ENCODE measurements at regions not wholly inside any gene's neighbourhood (a gene's known extent, or its start where the extent isn't known, plus 50 kb on each side); places are given as distances from the start of the nearest gene placed in this dataset.

DNA sequence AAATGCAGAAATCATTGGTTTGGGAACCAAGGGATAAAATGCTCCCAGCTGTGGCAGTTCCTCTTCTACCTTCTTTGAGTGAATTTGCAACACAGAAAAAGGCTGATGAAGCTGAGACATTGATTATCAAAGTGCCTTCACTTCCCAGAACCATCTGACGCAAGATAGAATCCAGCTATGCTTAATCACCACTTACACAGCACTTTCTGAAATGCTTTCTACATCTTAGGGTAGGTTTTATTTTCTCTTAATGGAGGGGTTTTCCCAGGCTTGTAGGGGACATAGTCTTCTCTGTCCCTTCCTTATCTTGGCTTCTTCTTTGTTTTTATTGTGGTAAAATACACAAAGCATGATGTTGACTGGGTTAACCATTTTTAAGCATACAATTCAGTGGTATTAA, 332.6 kb upstream of the ZNF32 start:
- no peaks in the 10 kb centered on the region for H3K9me2 ChIP-seq
- no peak overlapping the region for H3K4me2 ChIP-seq
- peaks cover 0 to 5% of the 10 kb centered on the region in 2 experiments; a peak in 1 of 4 replicates for H3K4me1 ChIP-seq (ENCODE audit: control insufficient read depth in 1 of 2, insufficient read depth in 2 of 2, low read depth in 1 of 2, low read length in 1 of 2)
- no peak overlapping the region for H3K4me3 ChIP-seq (ENCODE audit: low read depth in 2 of 2, low read length in 1 of 2)
- no peaks in the 10 kb centered on the region for H4K20me1 ChIP-seq (ENCODE audit: insufficient read depth)
- POLR2A ChIA-PET = no interaction called here
- H3K27ac ChIP-seq (ENCODE audit: low read depth in 2 of 2, low read length in 1 of 2) = no peak overlapping the region
- DNase-seq = no peak
- no peaks in the 10 kb centered on the region for H3F3A ChIP-seq (replicated peaks; ENCODE audit: insufficient read depth)
- CTCF ChIA-PET = no interaction called here
- H3K36me3 ChIP-seq (replicated peaks in 1 of 2; ENCODE audit: control insufficient read depth in 1 of 2, insufficient read depth in 2 of 2, low read length in 1 of 2) = no peaks in the 10 kb centered on the region
- no peak for TF ChIP-seq CHD2 (IDR thresholded peaks at IDR 0.05; ENCODE audit: low read length, partially characterized antibody)
- no peak for TF ChIP-seq FOXM1 (IDR thresholded peaks at IDR 0.05; ENCODE audit: low read depth)
- no peak for TF ChIP-seq TEAD4 (IDR thresholded peaks at IDR 0.05; ENCODE audit: borderline replicate concordance, insufficient read depth)
- TF ChIP-seq, protein P1, sequence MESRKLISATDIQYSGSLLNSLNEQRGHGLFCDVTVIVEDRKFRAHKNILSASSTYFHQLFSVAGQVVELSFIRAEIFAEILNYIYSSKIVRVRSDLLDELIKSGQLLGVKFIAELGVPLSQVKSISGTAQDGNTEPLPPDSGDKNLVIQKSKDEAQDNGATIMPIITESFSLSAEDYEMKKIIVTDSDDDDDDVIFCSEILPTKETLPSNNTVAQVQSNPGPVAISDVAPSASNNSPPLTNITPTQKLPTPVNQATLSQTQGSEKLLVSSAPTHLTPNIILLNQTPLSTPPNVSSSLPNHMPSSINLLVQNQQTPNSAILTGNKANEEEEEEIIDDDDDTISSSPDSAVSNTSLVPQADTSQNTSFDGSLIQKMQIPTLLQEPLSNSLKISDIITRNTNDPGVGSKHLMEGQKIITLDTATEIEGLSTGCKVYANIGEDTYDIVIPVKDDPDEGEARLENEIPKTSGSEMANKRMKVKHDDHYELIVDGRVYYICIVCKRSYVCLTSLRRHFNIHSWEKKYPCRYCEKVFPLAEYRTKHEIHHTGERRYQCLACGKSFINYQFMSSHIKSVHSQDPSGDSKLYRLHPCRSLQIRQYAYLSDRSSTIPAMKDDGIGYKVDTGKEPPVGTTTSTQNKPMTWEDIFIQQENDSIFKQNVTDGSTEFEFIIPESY (IDR thresholded peaks at IDR 0.05; ENCODE audit: borderline replicate concordance, low read depth) = no peak
- TF ChIP-seq, protein P2, sequence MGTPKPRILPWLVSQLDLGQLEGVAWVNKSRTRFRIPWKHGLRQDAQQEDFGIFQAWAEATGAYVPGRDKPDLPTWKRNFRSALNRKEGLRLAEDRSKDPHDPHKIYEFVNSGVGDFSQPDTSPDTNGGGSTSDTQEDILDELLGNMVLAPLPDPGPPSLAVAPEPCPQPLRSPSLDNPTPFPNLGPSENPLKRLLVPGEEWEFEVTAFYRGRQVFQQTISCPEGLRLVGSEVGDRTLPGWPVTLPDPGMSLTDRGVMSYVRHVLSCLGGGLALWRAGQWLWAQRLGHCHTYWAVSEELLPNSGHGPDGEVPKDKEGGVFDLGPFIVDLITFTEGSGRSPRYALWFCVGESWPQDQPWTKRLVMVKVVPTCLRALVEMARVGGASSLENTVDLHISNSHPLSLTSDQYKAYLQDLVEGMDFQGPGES (IDR thresholded peaks at IDR 0.05; ENCODE audit: low read depth, low read length) = no peak
- TF ChIP-seq, protein P3, sequence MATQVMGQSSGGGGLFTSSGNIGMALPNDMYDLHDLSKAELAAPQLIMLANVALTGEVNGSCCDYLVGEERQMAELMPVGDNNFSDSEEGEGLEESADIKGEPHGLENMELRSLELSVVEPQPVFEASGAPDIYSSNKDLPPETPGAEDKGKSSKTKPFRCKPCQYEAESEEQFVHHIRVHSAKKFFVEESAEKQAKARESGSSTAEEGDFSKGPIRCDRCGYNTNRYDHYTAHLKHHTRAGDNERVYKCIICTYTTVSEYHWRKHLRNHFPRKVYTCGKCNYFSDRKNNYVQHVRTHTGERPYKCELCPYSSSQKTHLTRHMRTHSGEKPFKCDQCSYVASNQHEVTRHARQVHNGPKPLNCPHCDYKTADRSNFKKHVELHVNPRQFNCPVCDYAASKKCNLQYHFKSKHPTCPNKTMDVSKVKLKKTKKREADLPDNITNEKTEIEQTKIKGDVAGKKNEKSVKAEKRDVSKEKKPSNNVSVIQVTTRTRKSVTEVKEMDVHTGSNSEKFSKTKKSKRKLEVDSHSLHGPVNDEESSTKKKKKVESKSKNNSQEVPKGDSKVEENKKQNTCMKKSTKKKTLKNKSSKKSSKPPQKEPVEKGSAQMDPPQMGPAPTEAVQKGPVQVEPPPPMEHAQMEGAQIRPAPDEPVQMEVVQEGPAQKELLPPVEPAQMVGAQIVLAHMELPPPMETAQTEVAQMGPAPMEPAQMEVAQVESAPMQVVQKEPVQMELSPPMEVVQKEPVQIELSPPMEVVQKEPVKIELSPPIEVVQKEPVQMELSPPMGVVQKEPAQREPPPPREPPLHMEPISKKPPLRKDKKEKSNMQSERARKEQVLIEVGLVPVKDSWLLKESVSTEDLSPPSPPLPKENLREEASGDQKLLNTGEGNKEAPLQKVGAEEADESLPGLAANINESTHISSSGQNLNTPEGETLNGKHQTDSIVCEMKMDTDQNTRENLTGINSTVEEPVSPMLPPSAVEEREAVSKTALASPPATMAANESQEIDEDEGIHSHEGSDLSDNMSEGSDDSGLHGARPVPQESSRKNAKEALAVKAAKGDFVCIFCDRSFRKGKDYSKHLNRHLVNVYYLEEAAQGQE (IDR thresholded peaks at IDR 0.05; ENCODE audit: low read depth, low read length) = no peak
- TF ChIP-seq SMC3 (IDR thresholded peaks at IDR 0.05; ENCODE audit: low read depth, low read length) = no peak
- no peak for TF ChIP-seq FOXJ3 (CRISPR knock-in tag; IDR thresholded peaks at IDR 0.05)
- no peaks in the 10 kb centered on the region for H3K79me2 ChIP-seq (ENCODE audit: insufficient read depth)
- H3K9me3 ChIP-seq = no peaks in the 10 kb centered on the region
- WGBS (ENCODE audit: low lambda C conversion rate) = 67% methylated on average over 1 of the region's 1 CpG
- H3K9ac ChIP-seq = no peak overlapping the region
- no peaks in the 10 kb centered on the region for H3K27me3 ChIP-seq (ENCODE audit: insufficient read depth)
- no peak overlapping the region for H2AFZ ChIP-seq (ENCODE audit: low read depth)

DNA sequence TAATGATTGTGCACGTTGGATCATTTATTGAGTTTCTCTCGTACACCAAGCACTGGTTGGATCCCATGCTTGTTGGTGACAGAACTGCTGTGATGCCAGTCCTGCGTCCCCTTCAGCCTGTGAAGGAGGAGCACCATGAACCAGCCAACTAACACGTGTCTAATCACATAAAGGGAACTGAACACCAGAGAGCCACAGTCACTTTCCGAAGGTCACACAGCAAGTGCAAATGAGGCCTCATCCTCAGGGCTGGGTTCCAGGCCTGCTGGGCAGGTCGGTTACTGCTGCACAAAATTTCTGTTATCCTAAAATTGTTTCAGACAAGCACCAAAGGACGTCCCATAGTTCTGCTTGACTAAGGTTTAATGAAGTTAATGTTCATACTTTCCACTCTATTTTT, 332.0 kb upstream of the ZNF32 start:
- H3K9me2 ChIP-seq = no peaks in the 10 kb centered on the region
- ChIA-PET CTCF (no interaction called here), POLR2A (no interaction called here)
- 35% methylated on average over 7 of the region's 7 CpGs for WGBS (ENCODE audit: low lambda C conversion rate)
- no peak overlapping the region for H3K9ac ChIP-seq
- H2AFZ ChIP-seq (ENCODE audit: low read depth) = no peak overlapping the region
- H3K27me3 ChIP-seq (ENCODE audit: insufficient read depth) = no peaks in the 10 kb centered on the region
- H3K36me3 ChIP-seq (replicated peaks in 1 of 2; ENCODE audit: control insufficient read depth in 1 of 2, insufficient read depth in 2 of 2, low read length in 1 of 2) = no peaks in the 10 kb centered on the region
- no peak for DNase-seq
- H3K4me2 ChIP-seq = no peak overlapping the region
- no peaks in the 10 kb centered on the region for H4K20me1 ChIP-seq (ENCODE audit: insufficient read depth)
- no peak overlapping the region for H3K4me3 ChIP-seq (ENCODE audit: low read depth in 2 of 2, low read length in 1 of 2)
- peaks cover 0 to 5% of the 10 kb centered on the region in 2 experiments; a peak in 1 of 4 replicates for H3K4me1 ChIP-seq (ENCODE audit: control insufficient read depth in 1 of 2, insufficient read depth in 2 of 2, low read depth in 1 of 2, low read length in 1 of 2)
- no peaks in the 10 kb centered on the region for H3K9me3 ChIP-seq
- no peaks in the 10 kb centered on the region for H3F3A ChIP-seq (replicated peaks; ENCODE audit: insufficient read depth)
- no peaks in the 10 kb centered on the region for H3K79me2 ChIP-seq (ENCODE audit: insufficient read depth)
- H3K27ac ChIP-seq (ENCODE audit: low read depth in 2 of 2, low read length in 1 of 2) = no peak overlapping the region
- TF ChIP-seq GABPA (IDR thresholded peaks at IDR 0.05; ENCODE audit: low read depth) (no peak), SMC3 (IDR thresholded peaks at IDR 0.05; ENCODE audit: low read depth, low read length) (no peak), ELF1 (IDR thresholded peaks at IDR 0.05) (no peak), FOXM1 (IDR thresholded peaks at IDR 0.05; ENCODE audit: low read depth) (no peak), NRF1 (IDR thresholded peaks at IDR 0.05; ENCODE audit: low read depth, low read length) (no peak), RCOR1 (IDR thresholded peaks at IDR 0.05; ENCODE audit: low read length) (no peak), RFX5 (IDR thresholded peaks at IDR 0.05; ENCODE audit: low read length) (no peak)
- TF ChIP-seq, protein P4, sequence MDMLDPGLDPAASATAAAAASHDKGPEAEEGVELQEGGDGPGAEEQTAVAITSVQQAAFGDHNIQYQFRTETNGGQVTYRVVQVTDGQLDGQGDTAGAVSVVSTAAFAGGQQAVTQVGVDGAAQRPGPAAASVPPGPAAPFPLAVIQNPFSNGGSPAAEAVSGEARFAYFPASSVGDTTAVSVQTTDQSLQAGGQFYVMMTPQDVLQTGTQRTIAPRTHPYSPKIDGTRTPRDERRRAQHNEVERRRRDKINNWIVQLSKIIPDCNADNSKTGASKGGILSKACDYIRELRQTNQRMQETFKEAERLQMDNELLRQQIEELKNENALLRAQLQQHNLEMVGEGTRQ (IDR thresholded peaks at IDR 0.05; ENCODE audit: borderline replicate concordance, low read depth, low read length) = no peak
- TF ChIP-seq, protein P5, sequence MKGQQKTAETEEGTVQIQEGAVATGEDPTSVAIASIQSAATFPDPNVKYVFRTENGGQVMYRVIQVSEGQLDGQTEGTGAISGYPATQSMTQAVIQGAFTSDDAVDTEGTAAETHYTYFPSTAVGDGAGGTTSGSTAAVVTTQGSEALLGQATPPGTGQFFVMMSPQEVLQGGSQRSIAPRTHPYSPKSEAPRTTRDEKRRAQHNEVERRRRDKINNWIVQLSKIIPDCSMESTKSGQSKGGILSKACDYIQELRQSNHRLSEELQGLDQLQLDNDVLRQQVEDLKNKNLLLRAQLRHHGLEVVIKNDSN (IDR thresholded peaks at IDR 0.05; ENCODE audit: borderline replicate concordance, low read depth) = no peak
- TF ChIP-seq, protein P2 (IDR thresholded peaks at IDR 0.05; ENCODE audit: low read depth, low read length) = no peak
